ENCODE measurements at regions not wholly inside any gene's neighbourhood (a gene's known extent, or its start where the extent isn't known, plus 50 kb on each side); places are given as distances from the start of the nearest gene placed in this dataset.

DNA sequence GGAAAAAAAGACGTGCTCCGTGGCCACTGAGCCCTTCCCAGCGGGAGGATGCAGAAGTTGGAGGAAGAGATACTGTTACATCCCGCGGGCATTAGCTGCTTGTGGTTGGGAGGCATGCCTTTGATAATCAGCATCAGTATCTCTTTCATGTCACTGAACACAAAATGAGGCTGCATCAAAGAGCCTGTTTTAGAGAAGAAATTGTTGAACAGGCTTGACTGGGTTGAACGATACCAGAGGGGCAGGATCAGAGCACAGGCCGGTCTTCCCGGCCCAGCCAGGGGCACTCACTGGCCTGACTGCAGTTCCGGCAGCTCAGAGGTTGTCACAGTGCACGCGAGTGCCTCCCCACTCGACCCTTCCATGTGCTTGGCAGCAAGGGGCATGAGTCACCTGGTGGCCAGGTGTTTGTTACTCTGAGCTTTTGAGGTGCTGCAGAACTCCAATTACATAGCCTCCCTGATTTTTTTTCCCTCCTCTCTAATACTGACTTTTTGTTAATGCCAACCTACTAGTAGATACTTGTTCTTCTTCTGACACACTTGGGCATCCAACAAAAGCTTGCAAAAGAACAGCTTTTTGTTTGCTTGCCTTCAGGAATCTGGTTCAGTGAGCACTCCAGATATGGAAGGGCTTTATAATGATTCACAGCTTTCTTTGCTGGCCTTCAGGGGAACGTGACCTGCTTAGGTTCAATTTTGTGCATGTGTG lies 121.6 kb downstream of the VAPA start:
- DNase-seq: peak; percentile 47

DNA sequence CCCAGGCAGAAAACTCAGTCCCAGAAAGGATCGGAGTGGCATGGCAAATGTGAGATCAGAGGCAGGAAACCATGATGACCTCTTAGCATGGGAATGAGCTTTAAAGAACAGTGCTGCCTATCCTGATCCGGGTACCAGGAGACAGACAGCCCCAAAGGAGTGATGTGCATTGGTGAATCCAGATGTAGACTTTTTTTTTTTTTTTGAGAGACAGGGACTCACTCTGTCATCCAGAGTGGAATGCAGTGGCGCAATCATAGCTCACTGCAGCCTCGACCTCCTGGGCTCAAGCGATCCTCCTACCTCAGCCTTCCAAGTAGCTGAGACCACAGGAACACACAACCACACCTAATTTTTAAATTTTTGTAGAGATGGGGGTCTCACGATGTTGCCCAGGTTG lies 122.7 kb downstream of the VAPA start:
- DNase-seq: peak; percentile 27

DNA sequence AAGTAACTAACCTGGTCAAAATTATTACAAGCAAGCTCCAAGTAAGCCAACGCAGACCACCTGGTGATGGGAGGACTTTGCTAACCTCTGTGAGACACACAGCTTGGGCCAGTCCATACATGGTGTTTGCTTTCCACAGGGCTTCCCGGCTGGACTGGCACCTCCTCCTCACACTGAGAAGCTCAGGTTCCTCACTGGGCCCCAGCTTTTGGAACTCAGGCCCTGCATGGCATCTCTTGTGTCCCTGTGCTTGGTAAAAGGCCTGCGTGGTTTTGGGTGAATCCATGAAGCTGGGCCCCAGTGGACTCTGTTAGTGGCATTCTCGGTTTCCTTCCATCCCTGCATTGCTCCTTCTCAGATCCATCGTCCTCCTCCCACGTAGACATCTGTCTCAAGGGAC lies 123.4 kb downstream of the VAPA start:
- no peak for DNase-seq

DNA sequence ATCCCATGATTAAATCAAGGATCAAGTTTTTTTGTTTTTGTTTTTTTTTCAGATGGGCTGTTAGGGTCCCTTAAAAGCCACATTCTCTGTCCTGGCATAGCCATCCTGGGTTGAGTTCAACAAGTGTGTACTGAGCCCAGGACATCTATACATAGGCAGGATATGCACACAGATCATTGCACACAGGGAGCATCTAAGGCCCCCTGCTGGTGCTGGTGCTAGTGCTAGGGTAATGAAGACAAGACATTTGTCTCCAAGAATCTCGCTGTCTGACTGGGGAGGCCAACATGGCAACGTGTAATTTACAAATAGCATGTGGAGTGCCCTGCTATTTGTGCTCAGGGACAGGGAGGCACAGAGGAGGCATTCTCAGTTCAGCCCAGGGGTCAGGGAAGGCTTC lies 124.5 kb downstream of the VAPA start:
- DNase-seq: no peak

DNA sequence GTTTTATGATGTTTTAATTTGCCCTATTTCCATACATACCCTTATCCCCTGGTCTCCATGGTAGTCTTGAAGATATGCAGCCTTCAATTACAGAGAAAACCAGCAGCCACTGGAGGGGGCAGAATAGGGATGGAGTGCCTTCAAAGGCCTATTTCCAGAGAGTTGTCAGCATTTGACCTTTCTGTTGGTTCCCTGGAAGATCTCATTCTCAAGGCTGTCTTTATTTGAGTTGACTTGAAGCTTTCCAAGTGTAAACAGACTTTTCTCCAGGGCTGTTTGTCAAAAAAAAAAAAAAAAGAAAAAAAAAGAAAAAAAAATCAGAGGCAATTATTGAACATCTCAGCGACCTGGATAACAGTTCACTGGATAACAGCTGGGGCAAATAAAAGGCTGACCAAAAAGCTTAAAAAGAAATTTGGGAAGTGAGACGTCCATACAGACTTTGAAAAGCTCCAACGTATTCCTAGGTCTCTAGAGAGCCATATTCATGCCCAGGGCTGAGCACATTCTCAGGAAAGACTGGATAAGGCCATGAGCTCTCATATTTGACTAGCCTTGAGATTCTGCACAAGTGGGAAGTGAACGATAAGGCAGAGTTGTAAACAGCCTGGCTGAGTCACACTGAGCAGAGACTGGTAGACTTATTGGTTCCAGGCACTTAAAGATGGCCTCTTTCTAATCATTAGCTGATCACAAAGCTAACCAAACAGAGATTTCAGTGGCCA lies 126.6 kb downstream of the VAPA start:
- no peak for DNase-seq

DNA sequence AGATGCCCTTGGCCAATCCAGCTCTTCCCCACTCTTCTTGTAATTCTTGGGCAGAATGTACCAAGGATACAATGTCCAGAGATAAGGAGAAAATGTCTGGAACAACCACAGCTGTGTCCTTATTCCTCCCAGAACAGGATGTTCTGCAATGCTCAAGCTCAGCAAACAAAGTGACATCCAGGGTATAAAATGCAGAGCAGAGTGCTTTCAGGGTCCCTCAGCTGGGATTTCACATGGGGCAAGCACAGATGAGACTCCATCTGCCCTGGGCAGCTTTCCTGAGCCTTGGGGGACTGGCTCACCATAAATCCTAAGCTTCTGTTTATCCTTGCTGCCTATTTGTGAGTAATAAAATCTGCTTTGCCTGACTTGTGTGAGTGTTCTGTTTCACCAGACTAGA lies 127.4 kb downstream of the VAPA start:
- DNase-seq: peak; percentile 52

DNA sequence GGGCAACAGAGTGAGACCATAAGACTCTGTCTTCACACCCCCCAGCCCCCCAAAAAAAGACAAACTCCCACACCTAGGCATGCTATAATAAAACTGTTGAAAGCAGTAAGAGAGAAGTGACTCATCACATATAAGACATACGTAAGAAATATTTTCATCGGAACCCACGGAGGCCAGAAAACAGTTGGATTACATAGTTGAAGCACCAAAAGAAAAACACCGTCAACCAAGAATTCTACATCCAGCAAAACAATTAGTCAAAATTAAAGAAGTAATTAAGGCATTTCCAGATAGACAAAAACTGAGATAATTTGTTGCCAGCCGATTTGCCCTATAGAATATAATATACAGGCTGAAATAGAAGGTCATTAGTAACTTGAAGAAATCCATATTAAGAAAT lies 128.7 kb downstream of the VAPA start:
- no peak for DNase-seq

DNA sequence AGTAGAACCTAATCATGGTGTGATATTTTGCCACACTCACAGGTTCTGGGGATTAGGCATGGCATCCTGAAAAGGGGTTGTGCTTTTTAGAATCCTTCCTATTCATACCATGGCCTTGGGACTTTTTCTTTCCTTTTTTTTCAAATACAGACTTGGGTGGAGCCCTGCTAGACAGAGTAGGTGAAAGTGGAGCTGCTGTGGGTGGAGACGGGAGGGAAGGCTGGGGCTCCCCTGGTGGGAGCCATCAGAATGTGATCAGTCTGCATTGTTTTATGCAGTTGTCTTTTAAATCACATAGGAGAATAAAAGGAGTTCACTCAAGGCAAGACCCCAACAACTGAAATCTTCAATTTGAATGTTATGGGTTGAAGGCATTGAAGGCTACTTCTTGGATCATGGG lies 130.2 kb downstream of the VAPA start:
- no peak for DNase-seq

DNA sequence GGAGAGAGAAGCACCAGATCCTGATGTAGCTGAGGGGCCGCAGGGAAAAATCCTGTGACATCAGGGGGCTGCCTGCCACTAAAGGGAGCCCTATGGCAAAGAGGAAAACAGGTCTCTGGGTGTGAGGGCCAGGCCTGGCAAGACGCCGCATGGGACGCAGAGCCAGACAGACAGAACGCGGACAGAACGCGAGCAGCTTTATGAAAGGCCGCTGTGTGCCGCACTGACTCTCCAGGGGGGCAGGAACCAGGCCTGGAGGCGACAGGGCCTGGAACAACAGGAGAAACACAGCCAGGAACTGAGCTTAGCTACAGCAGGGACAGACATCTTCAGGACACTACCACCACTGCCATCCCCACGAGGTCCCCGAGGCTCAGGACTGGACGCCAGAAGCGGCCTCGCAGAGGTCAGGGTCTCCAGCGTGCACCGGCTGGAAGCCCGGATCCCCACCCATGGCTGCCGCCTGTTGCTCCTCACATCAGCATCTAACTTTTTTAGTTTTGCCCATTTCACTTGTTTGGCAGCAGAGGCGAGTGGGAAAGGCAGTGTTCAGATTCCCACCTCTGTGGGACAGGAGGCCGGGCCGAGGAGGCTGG lies 131.6 kb downstream of the VAPA start:
- DNase-seq: no peak

DNA sequence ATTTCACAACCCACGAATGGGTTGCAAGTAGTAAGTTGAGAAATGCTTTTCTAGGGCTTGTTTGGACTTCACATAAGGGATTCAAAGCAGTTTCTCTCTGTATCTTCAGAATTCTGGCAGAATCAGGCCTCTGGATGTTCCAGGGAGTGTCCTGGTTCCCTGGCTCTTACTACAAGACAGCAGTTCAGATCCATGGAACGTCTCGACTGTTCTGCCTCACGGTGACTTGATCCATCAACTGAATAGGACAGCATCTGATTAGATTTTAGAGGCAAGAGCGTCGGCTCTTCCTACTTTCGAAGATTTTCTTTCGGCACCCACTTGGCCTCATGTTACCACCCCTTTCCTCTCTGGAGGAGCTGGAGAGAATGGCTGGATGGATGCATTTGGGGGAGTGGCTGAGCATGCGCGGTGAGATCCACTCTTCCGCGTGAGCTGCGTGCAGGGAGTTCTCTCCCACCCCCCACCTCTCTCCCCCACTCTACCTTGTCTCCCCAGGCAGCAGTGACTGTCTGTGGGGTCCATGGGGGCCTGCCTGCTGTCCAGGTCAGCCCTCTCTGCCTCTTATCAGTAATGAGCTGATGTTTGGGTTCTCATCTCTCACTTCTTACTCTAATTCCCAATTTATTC lies 132.5 kb downstream of the VAPA start:
- no peak for DNase-seq

DNA sequence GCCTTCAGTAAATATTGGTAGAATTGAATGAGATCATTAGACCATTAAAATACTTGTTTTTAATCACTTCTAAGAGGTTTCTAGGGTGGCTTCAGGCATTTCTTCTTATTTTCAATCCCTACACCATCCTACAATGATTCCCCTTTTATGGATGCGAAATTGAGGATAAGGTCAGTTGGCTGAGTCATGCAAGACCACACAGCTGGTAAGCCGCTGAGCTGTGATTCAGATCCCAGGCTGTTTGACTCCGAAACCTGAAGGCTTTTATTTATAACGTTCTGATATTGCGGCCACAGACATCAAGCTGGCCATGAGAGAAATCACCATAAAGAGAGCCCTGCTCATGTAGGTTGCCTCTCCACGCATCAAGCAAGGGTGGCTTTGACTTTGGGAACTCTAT lies 133.4 kb downstream of the VAPA start:
- DNase-seq: peak; percentile 76

DNA sequence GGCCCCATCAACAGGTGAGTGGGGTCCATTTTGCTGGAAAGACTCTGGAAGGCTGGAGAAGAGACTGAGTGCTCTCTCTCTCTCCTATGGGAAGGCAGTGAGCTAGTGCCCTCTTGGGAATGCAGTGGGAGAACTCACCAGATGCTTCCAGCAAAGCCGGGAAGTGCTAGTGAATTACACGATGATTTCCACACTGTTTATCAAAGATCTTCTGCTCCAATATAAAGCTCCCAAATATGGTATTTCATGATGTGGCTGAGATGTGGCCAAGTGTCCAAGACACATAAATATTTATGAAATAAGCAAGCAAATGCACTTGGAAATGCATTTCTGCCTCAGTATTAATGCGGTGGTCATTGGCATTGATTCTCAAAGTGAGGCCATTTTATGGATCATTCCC lies 135.9 kb downstream of the VAPA start:
- peak; percentile 41 for DNase-seq

DNA sequence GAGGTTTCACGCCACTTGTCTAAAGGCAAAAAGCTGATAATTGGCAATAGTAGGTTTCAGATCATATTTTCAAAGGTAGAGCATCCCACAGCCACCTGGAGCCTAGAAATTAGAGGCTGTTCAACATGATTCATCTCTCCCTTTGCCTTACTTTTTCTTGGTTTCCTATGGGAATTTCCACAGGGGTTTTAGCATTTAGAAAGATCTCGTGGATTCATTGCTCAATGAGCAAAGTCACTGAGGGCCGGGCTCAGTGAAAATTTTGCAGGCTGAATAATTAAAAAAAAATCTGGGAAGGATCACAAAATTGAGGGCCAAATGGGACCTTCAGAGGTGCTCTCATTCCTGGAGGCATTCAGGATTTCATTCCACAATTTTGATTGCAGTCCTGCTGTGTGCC lies 137.1 kb downstream of the VAPA start:
- DNase-seq: no peak

DNA sequence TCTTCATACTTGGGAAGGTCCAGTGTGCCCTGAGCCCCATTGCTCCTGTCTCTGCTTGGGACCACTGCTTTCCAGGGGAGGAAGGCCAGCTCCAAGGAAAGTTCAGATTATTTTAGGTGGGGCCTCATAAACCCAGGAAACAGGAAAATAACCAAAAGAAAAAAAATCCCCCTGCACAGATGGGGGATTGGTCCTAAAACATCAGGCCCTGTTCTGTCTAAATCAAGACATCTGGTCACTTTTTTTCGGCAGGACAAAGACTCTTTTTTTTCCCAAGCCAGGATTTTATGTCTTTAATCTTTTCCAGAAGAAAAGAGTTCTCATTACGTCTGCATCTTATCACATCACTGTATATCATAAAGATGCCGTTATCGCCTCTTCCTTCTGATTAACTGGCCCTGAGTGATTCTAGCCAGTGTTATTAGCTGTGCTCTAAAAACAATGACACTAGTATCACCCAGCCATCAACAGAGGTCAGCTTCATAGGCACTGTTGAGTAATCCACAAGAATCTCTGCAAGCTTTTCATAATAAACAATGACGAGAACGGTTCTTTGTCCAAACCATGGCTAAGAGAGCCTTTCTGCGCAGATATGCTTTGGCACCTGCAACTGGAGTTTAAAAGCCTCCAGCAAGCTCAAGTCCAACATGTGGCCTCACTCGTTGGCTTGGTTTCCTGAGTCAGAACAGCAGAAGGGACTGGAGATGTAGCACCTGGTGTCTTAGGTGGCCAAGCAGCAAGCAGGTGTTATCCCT lies 138.2 kb downstream of the VAPA start:
- DNase-seq: peak; percentile 23

DNA sequence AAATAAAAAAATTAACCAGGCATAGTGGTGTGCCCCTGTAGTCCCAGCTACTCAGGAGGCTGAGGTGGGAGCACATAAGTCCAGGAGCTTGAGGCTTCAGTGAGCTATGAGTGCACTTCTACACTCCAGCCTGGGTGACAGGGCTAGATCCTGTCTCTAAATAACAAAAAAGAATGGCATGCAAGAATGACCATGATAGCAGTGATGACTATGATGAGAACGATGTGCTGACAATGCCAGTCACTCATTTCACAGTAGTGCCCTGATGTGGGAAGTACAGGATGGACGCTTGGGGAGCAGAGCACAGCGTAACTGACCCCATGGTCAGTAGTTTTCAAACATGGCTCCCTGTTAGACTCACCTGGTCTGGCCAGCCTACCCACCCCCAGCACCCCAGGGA lies 139.1 kb downstream of the VAPA start:
- DNase-seq: no peak

DNA sequence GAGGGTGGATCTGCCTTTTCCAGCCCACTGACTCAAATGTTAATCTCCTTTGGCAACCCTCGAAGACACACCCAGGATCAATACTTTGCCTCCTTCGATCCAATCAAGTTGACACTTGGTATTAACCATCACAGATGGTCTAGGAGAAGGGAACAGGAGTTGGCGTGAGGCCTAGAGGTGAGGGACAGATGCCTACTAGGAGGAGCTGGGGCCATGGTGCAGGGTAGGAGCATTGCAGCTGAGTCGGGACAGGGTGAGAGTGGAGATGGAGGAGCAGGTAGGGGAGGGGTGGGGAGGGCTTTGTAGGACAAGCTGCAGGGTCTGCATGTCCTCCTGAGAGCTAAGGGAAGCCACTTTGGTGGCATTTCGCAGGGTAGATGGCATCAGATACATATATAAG lies 140.0 kb downstream of the VAPA start:
- no peak for DNase-seq

DNA sequence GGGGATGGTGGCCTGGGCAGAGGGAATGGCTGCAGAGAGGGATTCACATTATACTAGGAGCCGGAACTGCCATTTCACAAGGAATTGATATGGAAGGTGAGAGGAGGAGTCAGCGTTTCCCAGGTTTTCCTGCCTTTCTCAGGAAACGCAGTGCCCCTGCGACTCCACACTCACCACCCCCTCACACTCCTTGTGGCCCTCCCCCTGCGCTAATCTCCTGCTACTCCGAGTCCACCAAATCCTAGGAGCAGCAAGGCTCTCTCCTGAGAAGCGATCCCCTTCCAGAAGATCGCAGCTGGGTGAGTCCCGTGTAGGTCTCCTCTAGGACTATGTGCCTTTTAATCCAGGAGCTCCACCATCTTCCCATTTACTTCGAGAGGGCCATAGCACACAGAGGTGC lies 140.6 kb downstream of the VAPA start:
- DNase-seq: no peak

DNA sequence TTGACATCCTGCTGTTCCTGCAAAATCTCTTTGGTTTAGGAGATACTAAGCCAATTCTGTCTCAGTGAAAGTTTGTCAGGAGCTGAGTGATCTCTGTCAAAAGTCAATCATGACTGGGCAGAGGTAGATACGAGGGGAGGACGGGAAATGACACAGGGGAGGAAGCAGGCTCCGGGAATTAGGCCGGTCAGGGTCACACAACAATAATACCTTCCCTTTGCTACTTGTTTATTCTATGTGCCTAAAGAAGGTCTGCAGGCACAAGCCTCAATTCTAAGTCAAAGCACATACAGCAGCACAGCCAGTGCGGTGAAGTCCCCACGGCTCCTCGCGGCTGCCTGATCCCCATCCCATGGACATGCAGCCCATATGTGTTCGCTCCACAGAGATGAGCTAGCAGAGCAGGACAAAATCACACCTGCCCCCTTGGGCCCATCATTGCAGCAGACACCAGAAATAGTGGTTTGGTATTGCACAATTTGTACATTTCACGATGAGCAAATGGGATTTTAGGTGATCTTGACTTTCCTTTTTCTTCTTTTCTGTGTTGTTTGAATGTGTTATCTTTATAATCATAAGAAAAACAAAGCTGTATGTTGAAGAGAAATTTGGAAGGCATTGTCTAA lies 141.4 kb downstream of the VAPA start:
- no peak for DNase-seq

DNA sequence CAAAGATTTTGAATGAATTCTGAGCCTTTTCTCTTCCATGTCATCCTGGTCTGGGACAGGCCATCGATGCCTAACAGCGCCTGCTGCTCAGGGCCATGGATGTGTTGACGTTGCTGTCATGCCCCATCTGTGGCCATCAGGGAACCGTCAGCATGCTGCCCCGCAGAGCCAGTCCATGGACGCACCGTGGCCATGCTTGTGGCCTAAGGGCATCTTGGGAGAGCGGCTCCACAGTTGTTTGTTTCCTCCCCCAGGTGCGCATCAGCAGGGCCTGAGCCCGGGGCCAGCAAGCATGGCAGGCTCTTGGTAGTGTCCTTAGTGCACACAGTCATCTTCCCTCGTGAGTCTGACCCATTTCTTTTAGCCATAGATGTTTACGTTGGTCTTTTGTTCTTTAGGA lies 142.7 kb downstream of the VAPA start:
- no peak for DNase-seq

DNA sequence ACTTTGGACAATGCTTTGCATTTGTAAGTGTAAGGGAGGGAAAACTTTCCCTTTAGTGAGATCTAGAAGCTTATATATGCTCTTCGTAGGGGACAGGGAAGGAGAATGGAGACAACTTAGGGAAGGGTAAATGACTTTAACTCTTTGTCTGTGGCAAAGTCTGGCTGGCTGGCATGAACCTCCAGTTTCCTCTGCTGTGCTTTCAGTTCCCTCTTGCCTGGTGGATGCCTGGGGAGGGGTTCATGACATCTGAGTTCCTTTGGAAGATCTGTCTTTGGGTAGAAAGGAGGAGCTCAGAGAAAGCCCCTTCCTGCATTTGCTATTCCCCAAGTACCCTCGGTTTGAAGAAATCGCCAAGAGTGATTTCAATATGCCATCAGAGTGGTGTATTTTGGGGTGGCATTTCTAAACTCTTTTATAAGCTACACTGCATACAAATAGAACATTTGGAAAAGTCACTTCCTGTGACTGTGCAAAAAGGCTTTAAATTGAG lies 143.6 kb downstream of the VAPA start:
- DNase-seq: no peak

DNA sequence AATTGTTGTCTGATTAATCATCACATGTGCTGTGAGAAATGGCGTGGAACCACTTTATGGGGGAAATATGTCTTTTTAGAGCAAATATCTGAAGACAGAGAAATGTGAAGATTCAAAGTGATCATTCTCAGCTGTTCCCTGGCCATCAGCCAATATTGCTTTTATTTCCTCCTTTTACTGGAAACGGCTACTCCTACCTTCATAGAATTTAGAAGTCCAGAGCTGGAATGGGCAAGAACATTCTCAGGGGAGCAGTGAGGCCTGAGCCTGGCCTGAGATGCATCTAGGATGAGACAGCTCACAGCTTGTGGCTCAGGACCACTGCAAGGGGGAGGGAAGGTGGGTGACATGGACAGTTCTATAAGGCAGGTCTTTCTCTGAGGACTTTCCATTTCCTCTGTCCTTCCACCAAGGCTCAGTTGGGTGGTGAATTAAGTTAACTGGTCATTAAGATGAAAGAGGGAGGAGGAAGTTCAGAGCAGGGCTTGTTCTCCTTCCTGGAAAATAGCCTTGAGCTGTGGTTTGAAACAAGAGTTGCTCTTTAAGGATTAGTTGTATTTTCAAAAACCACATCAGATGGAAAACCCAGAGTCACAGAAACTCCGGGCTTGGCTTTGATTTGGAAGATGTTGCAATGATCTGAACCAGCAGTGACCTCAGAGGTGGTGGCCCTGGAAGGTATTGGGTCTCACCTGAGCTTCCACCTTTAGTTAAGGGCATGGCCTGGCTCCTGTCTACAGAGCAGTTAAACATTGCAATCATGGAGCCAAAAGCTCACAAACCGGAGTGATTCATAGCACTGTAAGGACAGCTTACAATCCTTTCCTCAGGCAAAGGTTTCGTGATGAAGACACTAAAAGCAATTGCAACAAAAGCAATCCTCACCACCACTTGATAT lies 144.3 kb downstream of the VAPA start:
- peak; percentile 93 for DNase-seq
